Keratinocyte (primary cell): ENCODE measurements at regions not wholly inside any gene's neighbourhood (a gene's known extent, or its start where the extent isn't known, plus 50 kb on each side); places are given as distances from the start of the nearest gene placed in this dataset.

Source experiments
- DNase-seq: peaks from one replicate; pipeline ENCODE4 v3.0.0-alpha.2; 2011; ENCODE audit warnings: low read depth, missing footprints, low spot score
- FAIRE-seq: peaks from 2 replicates; lab custom pipeline; 2011; peaks lifted over from hg19 to GRCh38; lab: Jason Lieb, UNC
- H2AFZ ChIP-seq: 2 replicates; pipeline ENCODE4 v1.6.0; 2012; ENCODE audit warnings: low read length, control low read depth, inconsistent platforms; ENCODE audit not compliant: control insufficient read depth
- H3K27ac ChIP-seq: 2 replicates; pipeline ENCODE4 v1.5.1; 2011; ENCODE audit warnings: low read length; ENCODE audit not compliant: control insufficient read depth, insufficient read depth
- H3K27me3 ChIP-seq: 3 replicates; pipeline ENCODE4 v1.6.0; 2011; ENCODE audit warnings: low read length; ENCODE audit not compliant: control insufficient read depth, insufficient read depth; ENCODE audit errors: extremely low read depth
- H3K36me3 ChIP-seq, 2 experiments: 2 replicates in 1 of 2; 3 replicates in 1 of 2; pipeline ENCODE4 v1.5.1; 2011; ENCODE audit warnings: low read length in 2 of 2, mild to moderate bottlenecking in 1 of 2; ENCODE audit not compliant: control insufficient read depth in 2 of 2, insufficient read depth in 2 of 2; ENCODE audit errors: extremely low read depth in 1 of 2
- H3K4me1 ChIP-seq: 3 replicates; pipeline ENCODE4 v1.5.1; 2011; ENCODE audit warnings: low read length; ENCODE audit not compliant: control insufficient read depth, insufficient read depth; ENCODE audit errors: extremely low read depth
- H3K4me2 ChIP-seq: 3 replicates; pipeline ENCODE4 v1.6.0; 2011; ENCODE audit warnings: low read depth, low read length; ENCODE audit not compliant: control insufficient read depth, insufficient read depth; ENCODE audit errors: extremely low read depth
- H3K4me3 ChIP-seq, 3 experiments: fragments of 200-600 bp in 1 of 3; sonication (generic) in 1 of 3; 2 replicates in 2 of 3; 3 replicates in 1 of 3; pipeline ENCODE4 v1.5.1; 2011 to 2016; ENCODE audit warnings: low read length in 3 of 3, mild to moderate bottlenecking in 3 of 3, control low read depth in 2 of 3, inconsistent platforms in 1 of 3, low read depth in 1 of 3, mixed read lengths in 1 of 3, mixed run types in 1 of 3, moderate library complexity in 1 of 3; ENCODE audit not compliant: control insufficient read depth in 2 of 3, insufficient read depth in 2 of 3; ENCODE audit errors: extremely low read depth in 1 of 3
- H3K79me2 ChIP-seq: 2 replicates; pipeline ENCODE4 v1.6.0; 2012; ENCODE audit warnings: low read length; ENCODE audit not compliant: control insufficient read depth, insufficient read depth
- H3K9ac ChIP-seq: 3 replicates; pipeline ENCODE4 v1.6.0; 2011; ENCODE audit warnings: low read length; ENCODE audit not compliant: control insufficient read depth, insufficient read depth; ENCODE audit errors: extremely low read depth
- H3K9me1 ChIP-seq: 3 replicates; pipeline ENCODE4 v1.6.0; 2011; ENCODE audit warnings: low read length; ENCODE audit not compliant: control insufficient read depth, insufficient read depth; ENCODE audit errors: extremely low read depth
- H3K9me3 ChIP-seq: 2 replicates; pipeline ENCODE4 v1.5.1; 2012; ENCODE audit warnings: low read depth, low read length; ENCODE audit not compliant: control insufficient read depth
- H4K20me1 ChIP-seq: 3 replicates; pipeline ENCODE4 v1.6.0; 2011; ENCODE audit warnings: low read length; ENCODE audit not compliant: control insufficient read depth, insufficient read depth; ENCODE audit errors: extremely low read depth
- CTCF ChIP-seq, 3 experiments: IDR thresholded peaks in 1 of 3; conservative IDR thresholded peaks in 1 of 3; optimal IDR thresholded peaks in 1 of 3; 2 replicates in 2 of 3; 3 replicates in 1 of 3; pipeline versions ENCODE3 to v1.5.1; 2011; ENCODE audit warnings: low read length in 3 of 3, mild to moderate bottlenecking in 3 of 3, moderate library complexity in 2 of 3, control low read depth in 1 of 3, inconsistent platforms in 1 of 3; ENCODE audit not compliant: insufficient read depth in 2 of 3; ENCODE audit errors: extremely low read depth in 1 of 3
- EZH2 ChIP-seq: IDR thresholded peaks from one replicate; pipeline ENCODE4 v1.6.1; 2012; ENCODE audit warnings: inconsistent platforms, mild to moderate bottlenecking, low read length, moderate library complexity
- dilution Hi-C: fragments of 300-500 bp; cut with MboI; formaldehyde crosslinking; loops from one replicate; pipeline ENCODE4 v1.7.0; 2020; ENCODE audit warnings: low sequenced_read_pairs; ENCODE audit not compliant: extremely low pct_ligation_motif_present

GRCh38 chr2:206845877-206846276, 80.5 kb downstream of the FASTKD2 start:
- Histone ChIP-seq H3K27ac (no peak overlapping the region), H3K9me3 (no peaks in the 10 kb centered on the region), H3K27me3 (no peaks in the 10 kb centered on the region), H4K20me1 (no peaks in the 10 kb centered on the region), H3K9ac (no peak overlapping the region), H3K79me2 (no peaks in the 10 kb centered on the region), H2AFZ (no peak overlapping the region), H3K4me2 (no peak overlapping the region), H3K9me1 (no peaks in the 10 kb centered on the region), H3K36me3 (no peaks in the 10 kb centered on the region), H3K4me1 (no peaks in the 10 kb centered on the region), H3K4me3 (no peak overlapping the region)
- DNase-seq (no peak), FAIRE-seq (no peak)
- no peak for TF ChIP-seq EZH2
- TF ChIP-seq CTCF (optimal IDR thresholded peaks at IDR 0.05 in 1 of 3, IDR thresholded peaks at IDR 0.05 in 1 of 3, conservative IDR thresholded peaks at IDR 0.05 in 1 of 3; ENCODE audit: extremely low read depth in 1 of 3, insufficient read depth in 2 of 3, low read length in 3 of 3) = no peak
- dilution Hi-C loops = no loop called here

- Histone ChIP-seq H3K79me2 (no peaks in the 10 kb centered on the region), H3K9ac (no peak overlapping the region), H3K36me3 (no peaks in the 10 kb centered on the region), H3K4me1 (no peaks in the 10 kb centered on the region), H2AFZ (no peak overlapping the region), H3K9me1 (no peaks in the 10 kb centered on the region), H3K9me3 (no peaks in the 10 kb centered on the region), H3K4me2 (no peak overlapping the region), H4K20me1 (no peaks in the 10 kb centered on the region), H3K4me3 (no peak overlapping the region), H3K27ac (no peak overlapping the region), H3K27me3 (no peaks in the 10 kb centered on the region)
- dilution Hi-C loops = no loop called here
- TF ChIP-seq EZH2 (no peak), CTCF (optimal IDR thresholded peaks at IDR 0.05 in 1 of 3, IDR thresholded peaks at IDR 0.05 in 1 of 3, conservative IDR thresholded peaks at IDR 0.05 in 1 of 3; ENCODE audit: extremely low read depth in 1 of 3, insufficient read depth in 2 of 3, low read length in 3 of 3) (no peak)
- FAIRE-seq (no peak), DNase-seq (no peak)
These were observed 80.9 kb downstream of the FASTKD2 start for GRCh38 chr2:206846331-206846730.
